ENCODE measurements at regions not wholly inside any gene's neighbourhood (a gene's known extent, or its start where the extent isn't known, plus 50 kb on each side); places are given as distances from the start of the nearest gene placed in this dataset.
"Not testable (repeated sequence)": the region's sequence is repeated elsewhere in the genome, so short reads cannot be mapped to it uniquely, and the experiment has no call there.

DNA sequence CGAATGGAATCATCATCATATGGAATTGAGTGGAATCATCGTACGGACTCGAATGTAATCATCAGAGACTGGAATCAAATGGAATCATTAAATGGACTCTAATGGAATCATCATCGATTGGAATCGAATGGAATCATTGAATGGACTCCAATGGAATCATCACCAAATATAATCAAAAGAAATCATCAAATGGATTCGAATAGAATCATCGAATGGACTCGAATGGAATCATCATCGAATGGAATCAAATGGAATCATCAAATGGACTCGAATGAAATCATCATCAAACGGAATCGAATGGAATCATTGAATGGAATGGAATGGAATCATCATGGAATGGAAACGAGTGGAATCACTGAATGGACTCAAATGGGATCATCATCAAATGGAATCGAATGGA, 233.5 kb downstream of the SHCBP1 start:
- TF ChIP-seq, protein P1, sequence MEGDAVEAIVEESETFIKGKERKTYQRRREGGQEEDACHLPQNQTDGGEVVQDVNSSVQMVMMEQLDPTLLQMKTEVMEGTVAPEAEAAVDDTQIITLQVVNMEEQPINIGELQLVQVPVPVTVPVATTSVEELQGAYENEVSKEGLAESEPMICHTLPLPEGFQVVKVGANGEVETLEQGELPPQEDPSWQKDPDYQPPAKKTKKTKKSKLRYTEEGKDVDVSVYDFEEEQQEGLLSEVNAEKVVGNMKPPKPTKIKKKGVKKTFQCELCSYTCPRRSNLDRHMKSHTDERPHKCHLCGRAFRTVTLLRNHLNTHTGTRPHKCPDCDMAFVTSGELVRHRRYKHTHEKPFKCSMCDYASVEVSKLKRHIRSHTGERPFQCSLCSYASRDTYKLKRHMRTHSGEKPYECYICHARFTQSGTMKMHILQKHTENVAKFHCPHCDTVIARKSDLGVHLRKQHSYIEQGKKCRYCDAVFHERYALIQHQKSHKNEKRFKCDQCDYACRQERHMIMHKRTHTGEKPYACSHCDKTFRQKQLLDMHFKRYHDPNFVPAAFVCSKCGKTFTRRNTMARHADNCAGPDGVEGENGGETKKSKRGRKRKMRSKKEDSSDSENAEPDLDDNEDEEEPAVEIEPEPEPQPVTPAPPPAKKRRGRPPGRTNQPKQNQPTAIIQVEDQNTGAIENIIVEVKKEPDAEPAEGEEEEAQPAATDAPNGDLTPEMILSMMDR (IDR thresholded peaks at IDR 0.05), result not testable (repeated sequence)
- not testable (repeated sequence) for TF ChIP-seq EP300, POLR2AphosphoS5, POLR2A (IDR thresholded peaks at IDR 0.05)

Measured in upper lobe of left lung (tissue), 4 donors.